GM18867 (cell line): ENCODE measurements at regions not wholly inside any gene's neighbourhood (a gene's known extent, or its start where the extent isn't known, plus 50 kb on each side); places are given as distances from the start of the nearest gene placed in this dataset.

Experiments used
- ATAC-seq: cut with Tn5 transposase; IDR thresholded peaks from one replicate; pipeline ENCODE4 v1.9.1; 2021; ENCODE audit warnings: mild to moderate bottlenecking, moderate library complexity; ENCODE audit not compliant: unreplicated experiment

DNA sequence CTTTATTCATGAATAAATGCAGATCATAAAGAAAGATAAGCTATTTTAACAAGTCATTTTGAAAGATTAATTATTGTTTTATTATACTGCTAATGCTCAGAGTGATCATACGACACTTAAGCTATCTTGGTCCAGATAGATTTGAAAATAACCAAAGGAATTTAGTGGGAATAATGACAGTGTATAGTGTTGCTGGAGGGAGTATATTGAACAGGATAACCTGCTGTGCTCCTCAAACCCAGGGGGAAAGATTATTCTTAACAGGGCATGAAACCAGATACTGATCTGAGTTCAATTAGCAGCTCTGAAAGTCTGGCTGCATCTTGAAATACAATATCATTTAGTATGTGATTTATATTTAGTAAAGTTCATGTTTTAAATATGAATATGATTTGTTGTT lies 216.3 kb upstream of the ITGA4 start:
- ATAC-seq = no peak

- no peak for ATAC-seq
These were observed 215.8 kb upstream of the ITGA4 start for GRCh38 chr2:181241366-181241765.

GRCh38 chr2:181241797-181242196 lies 215.4 kb upstream of the ITGA4 start:
- peak; percentile 95 for ATAC-seq

- ATAC-seq = no peak
These were observed 214.9 kb upstream of the ITGA4 start for GRCh38 chr2:181242262-181242661.

GRCh38 chr2:181243319-181243718 lies 213.9 kb upstream of the ITGA4 start:
- no peak for ATAC-seq

- no peak for ATAC-seq
These were observed 206.5 kb upstream of the ITGA4 start for GRCh38 chr2:181250691-181251090.

- peak; percentile 80 for ATAC-seq
These were observed 204.7 kb upstream of the ITGA4 start for GRCh38 chr2:181252262-181253148.

GRCh38 chr2:181253438-181253837 lies 203.7 kb upstream of the ITGA4 start:
- no peak for ATAC-seq

DNA sequence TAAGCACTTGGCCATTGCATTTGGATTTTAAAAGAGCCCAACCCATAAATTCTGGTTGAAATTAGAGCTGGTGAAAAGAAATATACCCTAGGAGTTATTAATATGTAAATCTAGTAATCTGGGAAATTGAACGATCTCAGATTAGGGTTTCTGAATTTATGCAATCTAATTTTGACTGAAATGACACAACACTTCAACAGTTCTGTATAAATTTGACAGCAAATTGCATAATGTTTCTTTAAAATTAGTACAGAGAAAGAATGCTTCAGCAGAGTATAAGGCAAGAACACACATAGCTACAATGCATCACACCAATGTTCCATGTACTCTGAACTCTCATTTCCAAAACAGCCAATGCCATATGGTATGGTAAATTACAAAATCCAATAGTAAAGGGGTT lies 201.5 kb upstream of the ITGA4 start:
- ATAC-seq = no peak

GRCh38 chr2:181258720-181259119 lies 198.5 kb upstream of the ITGA4 start:
- ATAC-seq = no peak

- no peak for ATAC-seq
These were observed 194.4 kb upstream of the ITGA4 start for GRCh38 chr2:181262782-181263181.

- ATAC-seq = no peak
These were observed 193.2 kb upstream of the ITGA4 start for GRCh38 chr2:181264001-181264400.

DNA sequence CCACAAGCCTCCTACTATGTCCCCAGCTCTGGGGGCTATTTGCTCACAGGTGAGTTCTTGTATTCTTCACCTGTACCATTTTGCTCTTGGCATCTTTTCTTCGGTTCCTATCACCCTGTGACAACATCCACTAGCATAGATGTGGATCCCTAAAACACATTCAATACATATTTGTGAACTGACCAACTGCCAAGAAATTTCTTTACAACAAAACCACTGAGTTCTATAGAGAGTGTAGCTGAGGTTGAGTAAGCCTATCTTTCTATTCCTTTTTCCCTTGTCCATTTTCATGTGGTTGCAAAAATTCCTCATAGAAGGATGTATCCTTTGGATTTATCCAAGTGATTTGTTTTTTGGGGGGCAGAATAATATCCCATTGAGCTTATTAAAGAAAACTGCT lies 192.7 kb upstream of the ITGA4 start:
- no peak for ATAC-seq

DNA sequence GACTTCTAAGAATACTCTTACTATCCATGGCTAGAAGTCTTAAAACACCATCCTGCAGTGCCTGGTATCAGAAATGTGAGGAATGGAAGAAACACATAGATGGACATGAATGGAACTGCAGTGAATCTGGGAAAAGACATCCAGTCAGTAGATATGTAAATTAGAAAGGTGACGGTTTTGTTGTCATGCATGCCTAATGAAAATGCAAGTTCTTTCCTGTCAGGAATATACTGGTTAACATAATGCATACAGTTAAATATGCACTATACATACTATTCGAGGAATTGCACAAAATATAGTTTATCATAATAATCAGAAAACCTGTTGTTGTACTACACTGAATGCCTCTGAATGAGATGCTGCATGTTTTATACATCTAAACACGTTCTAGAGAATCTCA lies 190.6 kb upstream of the ITGA4 start:
- ATAC-seq = no peak

DNA sequence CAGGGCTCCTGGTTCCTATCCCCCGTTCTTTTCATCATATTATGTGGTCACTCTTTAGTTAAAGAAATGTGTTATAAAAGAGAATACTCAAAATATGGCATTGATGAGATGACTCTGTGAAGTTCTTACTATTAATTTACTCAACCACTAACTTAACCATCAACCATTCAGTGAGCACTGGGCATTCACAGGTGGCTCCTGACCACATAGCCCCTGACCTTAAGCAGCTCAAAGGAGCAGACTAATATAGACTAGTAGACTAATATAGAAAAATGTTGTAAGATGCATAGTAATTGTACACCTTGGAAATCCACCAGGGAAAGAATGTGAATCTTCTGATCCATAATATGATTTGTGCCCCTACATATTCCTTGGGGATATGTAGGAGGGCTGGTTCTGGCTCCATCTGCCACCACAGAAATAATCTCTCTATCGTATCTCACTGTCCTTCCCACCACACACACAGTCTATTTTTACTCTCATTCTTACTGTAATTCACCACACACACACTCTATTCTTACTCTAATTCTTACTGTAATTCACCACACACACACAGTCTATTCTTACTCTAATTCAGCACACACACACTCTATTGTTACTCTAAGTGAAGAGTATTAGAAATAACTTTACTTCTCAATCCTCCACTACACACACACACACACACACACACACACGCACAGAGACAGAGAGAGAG lies 188.9 kb upstream of the ITGA4 start:
- ATAC-seq = no peak

DNA sequence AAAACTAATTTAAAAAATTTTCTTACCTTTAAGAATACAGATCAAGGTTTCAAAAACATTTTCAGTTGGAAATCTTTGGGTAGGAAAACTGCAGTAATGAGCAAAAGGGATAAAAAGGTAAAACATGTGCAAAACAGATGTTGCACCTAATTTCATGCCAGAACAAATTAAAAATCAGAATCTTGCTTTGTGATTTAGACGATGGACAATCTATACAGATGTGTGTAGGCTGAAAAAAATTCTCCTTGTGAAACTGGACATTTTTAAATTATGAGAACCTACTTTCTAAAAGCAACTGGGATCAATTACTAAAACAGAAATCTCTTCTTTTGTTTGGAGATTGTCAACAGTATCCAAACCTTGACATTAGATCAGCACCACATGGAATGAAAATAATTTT lies 183.2 kb upstream of the ITGA4 start:
- no peak for ATAC-seq

DNA sequence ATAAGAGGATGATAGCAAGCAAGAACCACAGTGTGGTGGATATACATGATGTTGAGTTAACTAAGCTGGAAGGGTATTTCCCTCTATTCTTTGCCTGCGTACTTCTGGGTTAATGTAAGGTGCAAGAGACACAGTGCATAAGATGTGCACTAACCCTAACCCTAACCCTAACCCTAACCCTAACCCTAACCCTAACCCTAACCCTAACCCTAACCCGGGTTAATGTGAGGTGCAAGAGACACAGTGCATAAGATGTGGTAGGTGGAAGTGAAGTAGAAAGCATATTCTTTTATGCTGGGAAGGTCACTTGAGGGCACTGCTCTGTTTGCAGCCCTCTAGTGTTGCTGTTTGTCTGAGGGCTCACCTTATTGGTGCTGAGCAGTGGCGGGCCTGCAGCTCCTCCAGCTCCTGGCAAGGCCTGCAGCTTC lies 181.5 kb upstream of the ITGA4 start:
- ATAC-seq = peak; percentile 67

GRCh38 chr2:181281206-181281832 lies 175.9 kb upstream of the ITGA4 start:
- no peak for ATAC-seq

GRCh38 chr2:181285116-181285515 lies 172.1 kb upstream of the ITGA4 start:
- no peak for ATAC-seq

DNA sequence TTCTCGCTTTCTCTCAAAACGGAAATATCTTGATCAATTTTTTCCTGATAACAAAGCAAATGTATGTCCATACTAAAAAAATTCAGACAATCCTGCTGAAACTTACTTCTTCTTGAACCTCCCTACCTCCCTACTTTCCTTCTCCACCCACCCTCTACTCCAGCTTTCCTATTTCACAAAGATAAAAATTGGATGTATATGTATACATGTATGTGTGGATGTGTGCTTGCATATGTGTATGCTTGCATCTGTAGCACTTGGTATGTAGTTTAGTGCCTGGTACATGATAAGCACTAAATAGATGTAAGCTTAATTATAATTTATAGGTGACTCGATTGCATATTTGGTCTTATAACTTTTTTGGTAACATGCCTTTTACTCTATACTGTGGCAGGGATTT lies 167.5 kb upstream of the ITGA4 start:
- ATAC-seq = no peak

DNA sequence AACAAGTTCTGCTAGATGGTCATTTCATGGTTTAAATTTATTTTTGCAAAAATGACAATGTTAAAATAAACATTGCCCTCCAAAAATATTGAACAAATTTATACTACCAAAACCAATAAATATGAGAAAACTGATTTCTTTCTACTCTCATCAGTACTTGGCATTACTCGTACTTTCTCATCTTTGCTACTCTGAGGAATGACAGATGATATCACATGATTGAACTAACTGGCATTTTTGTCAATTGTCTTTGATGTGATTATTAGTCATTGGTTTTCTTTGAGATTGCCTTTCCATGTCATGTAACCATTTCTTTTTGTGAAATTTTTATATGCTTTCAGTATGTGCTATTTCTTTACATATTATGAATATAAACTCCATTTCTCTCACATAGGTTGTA lies 167.0 kb upstream of the ITGA4 start:
- ATAC-seq = no peak

DNA sequence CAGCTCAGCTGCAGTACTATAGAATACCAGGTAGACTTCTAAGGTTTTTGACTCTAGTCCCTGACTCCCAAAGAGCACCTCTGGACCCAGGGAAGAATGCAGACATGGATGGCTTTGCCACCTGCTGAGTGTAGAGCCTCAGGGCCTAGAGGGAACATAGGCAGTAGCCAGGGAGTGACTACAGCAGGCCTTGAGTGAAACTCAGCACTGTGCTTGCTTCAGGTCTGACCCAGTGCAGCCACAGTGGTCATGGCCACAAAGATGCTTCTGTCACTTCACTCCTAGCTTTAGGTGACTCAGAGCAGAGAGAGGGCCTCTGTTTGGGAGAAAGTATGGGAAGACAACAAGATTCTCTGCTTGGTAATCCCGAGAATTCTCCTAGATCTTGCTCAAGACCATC lies 162.2 kb upstream of the ITGA4 start:
- ATAC-seq = no peak
